ENCODE measurements at regions not wholly inside any gene's neighbourhood (a gene's known extent, or its start where the extent isn't known, plus 50 kb on each side); places are given as distances from the start of the nearest gene placed in this dataset.

GRCh38 chr16:56038564-56039098, 152.7 kb upstream of the GNAO1 start:
- H3K27me3 Mint-ChIP-seq: peaks cover 20 to 33% of the 10 kb centered on the region in 2 donors
- no peak overlapping the region for H3K27ac Mint-ChIP-seq
- no peak overlapping the region for H3K4me3 Mint-ChIP-seq
- H3K36me3 Mint-ChIP-seq (ENCODE audit: insufficient read depth): no peaks in the 10 kb centered on the region
- H3K4me1 Mint-ChIP-seq (ENCODE audit: low read depth in 2 of 2): peaks cover 0 to 4% of the 10 kb centered on the region in 2 donors
- no peak for DNase-seq
- H3K9me3 Mint-ChIP-seq: peaks cover 0 to 8% of the 10 kb centered on the region in 2 donors
- ATAC-seq (replicated peaks): no peak

- Mint-ChIP-seq H3K27me3 (peaks cover 19 to 33% of the 10 kb centered on the region in 2 donors), H3K4me1 (ENCODE audit: low read depth in 2 of 2) (no peaks in the 10 kb centered on the region), H3K27ac (no peak overlapping the region), H3K36me3 (ENCODE audit: insufficient read depth) (no peaks in the 10 kb centered on the region), H3K9me3 (peaks cover 0 to 5% of the 10 kb centered on the region in 2 donors), H3K4me3 (no peak overlapping the region)
- ATAC-seq (replicated peaks): no peak
- no peak for DNase-seq
Measured at GRCh38 chr16:56032072-56032471, 156.9 kb upstream of the CES5A start.

- Mint-ChIP-seq H3K4me3 (no peak overlapping the region), H3K9me3 (no peaks in the 10 kb centered on the region), H3K27ac (no peak overlapping the region), H3K36me3 (ENCODE audit: insufficient read depth) (no peaks in the 10 kb centered on the region), H3K4me1 (ENCODE audit: low read depth in 2 of 2) (no peaks in the 10 kb centered on the region), H3K27me3 (peaks cover 0 to 26% of the 10 kb centered on the region in 2 donors)
- DNase-seq (no peak), ATAC-seq (replicated peaks) (no peak)
Measured at GRCh38 chr16:56029026-56029425, 153.9 kb upstream of the CES5A start.

GRCh38 chr16:56022818-56023217, 147.6 kb upstream of the CES5A start:
- Mint-ChIP-seq H3K9me3 (no peaks in the 10 kb centered on the region), H3K4me3 (no peak overlapping the region), H3K27me3 (peaks cover 6 to 11% of the 10 kb centered on the region in 2 donors), H3K4me1 (ENCODE audit: low read depth in 2 of 2) (no peaks in the 10 kb centered on the region), H3K27ac (no peak overlapping the region), H3K36me3 (ENCODE audit: insufficient read depth) (no peaks in the 10 kb centered on the region)
- no peak for ATAC-seq (replicated peaks)
- DNase-seq: no peak

GRCh38 chr16:56019274-56019673, 144.1 kb upstream of the CES5A start:
- H3K36me3 Mint-ChIP-seq (ENCODE audit: insufficient read depth): no peaks in the 10 kb centered on the region
- H3K9me3 Mint-ChIP-seq: no peaks in the 10 kb centered on the region
- no peaks in the 10 kb centered on the region for H3K4me1 Mint-ChIP-seq (ENCODE audit: low read depth in 2 of 2)
- no peak for DNase-seq
- H3K27ac Mint-ChIP-seq: no peak overlapping the region
- no peak overlapping the region for H3K4me3 Mint-ChIP-seq
- peaks cover 28 to 46% of the 10 kb centered on the region in 2 donors for H3K27me3 Mint-ChIP-seq
- ATAC-seq (replicated peaks): no peak

GRCh38 chr16:56013962-56014552, 138.9 kb upstream of the CES5A start:
- no peaks in the 10 kb centered on the region for H3K9me3 Mint-ChIP-seq
- peak; percentile 4 to 14 (median 6) for DNase-seq
- no peaks in the 10 kb centered on the region for H3K4me1 Mint-ChIP-seq (ENCODE audit: low read depth in 2 of 2)
- H3K27me3 Mint-ChIP-seq: peaks cover 47 to 95% of the 10 kb centered on the region in 2 donors
- no peak overlapping the region for H3K4me3 Mint-ChIP-seq
- no peak overlapping the region for H3K27ac Mint-ChIP-seq
- no peaks in the 10 kb centered on the region for H3K36me3 Mint-ChIP-seq (ENCODE audit: insufficient read depth)
- ATAC-seq (replicated peaks): no peak

- H3K4me1 Mint-ChIP-seq (ENCODE audit: low read depth in 2 of 2): no peaks in the 10 kb centered on the region
- no peaks in the 10 kb centered on the region for H3K9me3 Mint-ChIP-seq
- H3K27me3 Mint-ChIP-seq: peaks cover 51 to 98% of the 10 kb centered on the region in 2 donors
- ATAC-seq (replicated peaks) (no peak), DNase-seq (no peak)
- no peak overlapping the region for H3K4me3 Mint-ChIP-seq
- no peak overlapping the region for H3K27ac Mint-ChIP-seq
- H3K36me3 Mint-ChIP-seq (ENCODE audit: insufficient read depth): no peaks in the 10 kb centered on the region
Measured at GRCh38 chr16:56012482-56012811, 137.3 kb upstream of the CES5A start.

GRCh38 chr16:56011808-56012481, 136.8 kb upstream of the CES5A start:
- ATAC-seq (replicated peaks) (no peak), DNase-seq (no peak)
- H3K27me3 Mint-ChIP-seq: peaks cover 46 to 98% of the 10 kb centered on the region in 2 donors
- H3K36me3 Mint-ChIP-seq (ENCODE audit: insufficient read depth): no peaks in the 10 kb centered on the region
- H3K4me1 Mint-ChIP-seq (ENCODE audit: low read depth in 2 of 2): no peaks in the 10 kb centered on the region
- H3K4me3 Mint-ChIP-seq: no peak overlapping the region
- H3K9me3 Mint-ChIP-seq: no peaks in the 10 kb centered on the region
- no peak overlapping the region for H3K27ac Mint-ChIP-seq

- DNase-seq (no peak), ATAC-seq (replicated peaks) (no peak)
- Mint-ChIP-seq H3K9me3 (no peaks in the 10 kb centered on the region), H3K4me1 (ENCODE audit: low read depth in 2 of 2) (no peaks in the 10 kb centered on the region), H3K4me3 (no peak overlapping the region), H3K36me3 (ENCODE audit: insufficient read depth) (no peaks in the 10 kb centered on the region), H3K27me3 (peaks cover 41 to 68% of the 10 kb centered on the region in 2 donors), H3K27ac (no peak overlapping the region)
Measured at GRCh38 chr16:56005958-56006357, 130.8 kb upstream of the CES5A start.

- no peak for ATAC-seq (replicated peaks)
- Mint-ChIP-seq H3K4me1 (ENCODE audit: low read depth in 2 of 2) (no peaks in the 10 kb centered on the region), H3K27ac (no peak overlapping the region), H3K4me3 (no peak overlapping the region), H3K27me3 (peaks cover 43 to 49% of the 10 kb centered on the region in 2 donors), H3K9me3 (no peaks in the 10 kb centered on the region), H3K36me3 (ENCODE audit: insufficient read depth) (no peaks in the 10 kb centered on the region)
- DNase-seq: no peak
Measured at GRCh38 chr16:55999683-56000082, 124.5 kb upstream of the CES5A start.

- Mint-ChIP-seq H3K4me3 (no peak overlapping the region), H3K27me3 (peaks cover 31 to 69% of the 10 kb centered on the region in 2 donors), H3K27ac (no peak overlapping the region), H3K9me3 (no peaks in the 10 kb centered on the region), H3K4me1 (ENCODE audit: low read depth in 2 of 2) (no peaks in the 10 kb centered on the region), H3K36me3 (ENCODE audit: insufficient read depth) (no peaks in the 10 kb centered on the region)
- no peak for DNase-seq
- no peak for ATAC-seq (replicated peaks)
Measured at GRCh38 chr16:55993088-55993487, 117.9 kb upstream of the CES5A start.

GRCh38 chr16:55992551-55992950, 117.4 kb upstream of the CES5A start:
- DNase-seq: no peak
- Mint-ChIP-seq H3K4me1 (ENCODE audit: low read depth in 2 of 2) (no peaks in the 10 kb centered on the region), H3K4me3 (no peak overlapping the region), H3K9me3 (no peaks in the 10 kb centered on the region), H3K36me3 (ENCODE audit: insufficient read depth) (no peaks in the 10 kb centered on the region), H3K27me3 (peaks cover 26 to 65% of the 10 kb centered on the region in 2 donors), H3K27ac (no peak overlapping the region)
- ATAC-seq (replicated peaks): no peak

GRCh38 chr16:55991843-55992242, 116.7 kb upstream of the CES5A start:
- Mint-ChIP-seq H3K27me3 (peaks cover 28 to 61% of the 10 kb centered on the region in 2 donors), H3K27ac (no peak overlapping the region)

GRCh38 chr16:55989569-55989907, 114.4 kb upstream of the CES5A start:
- no peak for DNase-seq
- Mint-ChIP-seq H3K27ac (no peak overlapping the region), H3K9me3 (no peaks in the 10 kb centered on the region), H3K4me1 (ENCODE audit: low read depth in 2 of 2) (no peaks in the 10 kb centered on the region), H3K4me3 (no peak overlapping the region), H3K27me3 (peaks cover 41 to 73% of the 10 kb centered on the region in 2 donors), H3K36me3 (ENCODE audit: insufficient read depth) (no peaks in the 10 kb centered on the region)
- no peak for ATAC-seq (replicated peaks)

More at GRCh38 chr16:55991843-55992242, 116.7 kb upstream of the CES5A start:
- no peak for ATAC-seq (replicated peaks)
- H3K4me1 Mint-ChIP-seq (ENCODE audit: low read depth in 2 of 2): no peaks in the 10 kb centered on the region
- H3K9me3 Mint-ChIP-seq: no peaks in the 10 kb centered on the region
- no peak for DNase-seq
- no peaks in the 10 kb centered on the region for H3K36me3 Mint-ChIP-seq (ENCODE audit: insufficient read depth)
- H3K4me3 Mint-ChIP-seq: no peak overlapping the region

Data from effector memory CD8-positive, alpha-beta T cell (primary cell).